NCI-H2227 (cell line): ENCODE measurements at regions not wholly inside any gene's neighbourhood (a gene's known extent, or its start where the extent isn't known, plus 50 kb on each side); places are given as distances from the start of the nearest gene placed in this dataset.
A peak's percentile ranks its signal among the peaks of the same experiment; 100 is the strongest.
"Not testable (repeated sequence)": the region's sequence is repeated elsewhere in the genome, so short reads cannot be mapped to it uniquely, and the experiment has no call there.

Source experiments
- DNase-seq: peaks from one replicate; lab custom pipeline; 2025; ENCODE audit not compliant: unreplicated experiment; lab: John Stamatoyannopoulos, UW

- peak; percentile 27 for DNase-seq
Measured at GRCh38 chr7:9671979-9672917, 1238.8 kb downstream of the NXPH1 start.

GRCh38 chr7:9680713-9681112 is 1247.3 kb downstream of the NXPH1 start:
- peak; percentile 79 for DNase-seq

DNA sequence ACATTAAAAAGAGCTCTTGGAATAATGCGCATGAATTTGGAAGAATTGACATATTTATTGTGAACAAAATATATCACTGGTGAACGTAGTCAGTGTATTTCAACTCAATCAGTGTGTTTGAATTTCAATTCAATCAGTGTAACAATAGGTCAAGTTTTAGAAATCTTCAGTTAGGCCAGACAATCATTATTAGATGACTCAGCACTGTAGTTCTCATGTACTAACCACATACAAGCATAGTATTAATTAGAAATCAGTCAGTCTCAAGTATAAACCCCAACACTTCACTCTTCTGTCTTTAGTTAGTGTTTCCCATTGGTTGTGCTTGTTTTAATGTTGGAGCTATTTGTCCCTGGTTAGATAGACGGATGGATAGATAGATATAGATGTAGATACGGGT is 1247.9 kb downstream of the NXPH1 start:
- DNase-seq = no peak

DNA sequence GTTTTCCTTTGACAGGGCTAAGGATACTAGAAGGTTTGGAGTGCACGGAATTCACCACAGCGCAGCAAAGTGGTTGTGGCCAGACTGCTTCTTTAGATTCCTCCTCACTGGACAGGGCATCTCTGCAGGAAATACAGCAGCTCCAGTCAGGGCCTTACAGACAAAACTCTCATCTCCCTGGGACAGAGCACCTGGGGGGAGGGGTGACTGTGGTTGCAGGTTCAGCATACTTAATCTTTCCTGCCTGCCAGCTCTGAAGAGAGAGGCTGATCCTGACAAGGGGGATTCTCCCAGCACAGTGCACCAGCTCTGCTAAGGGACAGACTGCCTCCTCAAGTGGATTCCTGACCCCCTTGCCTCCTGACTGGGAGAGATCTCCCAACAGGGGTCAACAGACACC is 1257.9 kb downstream of the NXPH1 start:
- no peak for DNase-seq

- no peak for DNase-seq
Measured at GRCh38 chr7:9698375-9698774, 1265.0 kb downstream of the NXPH1 start.

DNA sequence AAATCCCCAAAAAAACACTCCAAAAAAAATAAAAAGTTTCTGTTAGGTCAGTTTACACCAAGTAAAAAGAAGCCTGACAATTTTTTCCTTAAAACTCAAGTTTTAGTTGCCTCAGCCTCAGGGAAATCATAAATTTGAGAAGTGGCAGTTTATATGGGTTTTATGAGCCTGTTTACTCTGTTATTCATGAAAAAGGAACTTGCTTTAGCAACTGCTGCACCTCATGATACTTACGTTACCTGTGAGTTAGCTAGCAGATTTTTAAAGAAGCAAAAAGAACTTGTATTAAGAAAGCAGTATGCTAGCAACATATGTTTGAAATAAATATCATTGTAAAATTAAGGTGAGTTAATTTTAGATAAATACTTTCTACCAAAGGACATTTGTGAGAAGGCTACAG is 1264.5 kb upstream of the PHF14 start:
- no peak for DNase-seq

- DNase-seq = no peak
Measured at GRCh38 chr7:9711259-9711918, 1262.3 kb upstream of the PHF14 start.

GRCh38 chr7:9718071-9718661 is 1255.5 kb upstream of the PHF14 start:
- peak; percentile 8 for DNase-seq

- no peak for DNase-seq
Measured at GRCh38 chr7:9719303-9719702, 1254.4 kb upstream of the PHF14 start.

DNA sequence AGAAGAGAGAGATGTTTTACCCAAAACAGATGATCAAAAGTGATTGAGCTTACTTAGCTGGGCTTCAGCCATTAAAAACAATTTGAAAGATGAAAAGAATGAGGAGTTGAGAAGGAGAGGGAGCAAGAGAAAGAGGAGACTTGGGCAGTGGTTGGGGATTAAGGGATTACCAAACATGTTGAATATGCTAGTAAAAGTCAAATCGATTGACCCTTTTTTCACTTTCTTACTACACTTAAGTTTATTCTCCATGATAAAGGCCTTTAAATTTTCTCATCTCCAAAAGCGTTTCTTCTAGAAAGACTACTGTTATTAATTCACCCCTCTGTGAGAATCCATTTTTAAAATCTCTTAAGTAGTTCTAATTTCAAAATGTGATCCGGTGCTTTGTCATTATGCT is 1254.0 kb upstream of the PHF14 start:
- DNase-seq = no peak

- DNase-seq = not testable (repeated sequence)
Measured at GRCh38 chr7:9725940-9726663, 1247.6 kb upstream of the PHF14 start.

DNA sequence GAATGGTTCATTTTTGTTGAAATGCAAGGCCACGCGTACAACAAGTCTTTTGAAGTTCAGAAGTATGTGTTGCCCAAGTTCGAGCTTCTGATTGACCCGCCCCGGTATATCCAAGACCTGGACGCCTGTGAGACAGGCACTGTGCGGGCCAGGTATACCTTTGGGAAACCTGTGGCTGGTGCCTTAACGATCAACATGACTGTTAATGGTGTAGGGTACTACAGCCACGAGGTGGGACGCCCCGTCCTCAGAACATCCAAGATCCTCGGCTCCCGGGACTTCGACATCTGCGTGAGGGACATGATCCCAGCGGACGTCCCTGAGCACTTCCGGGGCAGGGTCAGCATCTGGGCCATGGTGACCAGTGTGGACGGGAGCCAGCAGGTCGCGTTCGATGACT is 1246.9 kb upstream of the PHF14 start:
- not testable (repeated sequence) for DNase-seq

DNA sequence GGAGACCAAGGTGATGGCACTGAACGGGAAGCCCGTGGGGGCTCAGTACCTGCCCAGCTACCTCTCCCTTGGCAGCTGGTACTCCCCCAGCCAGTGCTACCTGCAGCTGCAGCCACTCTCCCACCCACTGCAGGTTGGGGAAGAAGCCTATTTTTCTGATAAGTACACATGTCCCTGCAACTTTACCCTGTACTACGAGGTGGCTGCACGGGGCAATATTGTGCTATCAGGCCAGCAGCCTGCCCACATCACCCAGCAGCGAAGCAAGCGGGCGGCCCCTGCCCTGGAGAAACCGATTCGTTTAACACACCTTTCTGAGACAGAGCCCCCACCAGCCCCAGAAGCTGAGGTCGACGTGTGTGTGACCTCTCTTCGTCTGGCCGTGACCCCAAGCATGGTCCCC is 1246.2 kb upstream of the PHF14 start:
- DNase-seq = not testable (repeated sequence)

GRCh38 chr7:9728014-9728657 is 1245.5 kb upstream of the PHF14 start:
- DNase-seq = not testable (repeated sequence)

- no peak for DNase-seq
Measured at GRCh38 chr7:9752033-9752432, 1221.6 kb upstream of the PHF14 start.

DNA sequence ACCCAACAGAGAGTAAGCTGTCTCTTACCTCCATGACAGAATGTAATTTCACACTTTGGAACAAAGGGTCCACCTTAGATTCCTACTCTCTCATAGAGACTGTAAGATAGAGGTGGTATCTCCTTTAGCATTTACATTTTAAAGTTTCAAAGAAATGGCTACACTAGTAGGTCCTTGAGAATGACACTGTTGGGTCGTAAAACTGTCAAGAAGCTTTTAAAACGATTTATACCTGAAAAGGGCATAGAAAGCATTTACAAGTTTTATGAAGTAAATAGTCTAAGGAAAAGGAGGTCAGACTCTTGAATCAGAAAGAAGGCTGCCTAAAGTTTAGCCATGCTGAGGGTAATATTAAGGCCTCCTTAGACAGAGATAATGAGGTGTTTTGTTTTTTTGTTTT is 1212.4 kb upstream of the PHF14 start:
- no peak for DNase-seq

DNA sequence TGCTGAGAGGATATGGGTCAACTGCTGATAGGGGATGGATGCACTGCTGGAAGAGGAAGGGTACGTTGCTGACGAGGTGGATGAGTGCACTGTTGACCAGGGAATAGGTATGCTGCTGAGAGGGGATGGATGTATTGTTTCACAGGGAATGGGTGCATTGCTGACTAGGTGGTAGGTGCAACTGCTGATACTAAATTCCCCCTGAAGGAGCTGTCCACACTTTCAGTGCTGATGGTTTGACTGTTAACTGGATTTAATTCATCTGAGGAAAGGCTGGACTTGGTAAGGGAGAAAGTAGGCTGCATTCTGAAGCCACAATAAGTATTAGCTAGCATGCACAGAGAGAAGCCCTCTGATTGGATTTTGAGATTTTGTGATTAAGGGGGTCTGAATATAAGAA is 1196.8 kb upstream of the PHF14 start:
- DNase-seq = no peak

DNA sequence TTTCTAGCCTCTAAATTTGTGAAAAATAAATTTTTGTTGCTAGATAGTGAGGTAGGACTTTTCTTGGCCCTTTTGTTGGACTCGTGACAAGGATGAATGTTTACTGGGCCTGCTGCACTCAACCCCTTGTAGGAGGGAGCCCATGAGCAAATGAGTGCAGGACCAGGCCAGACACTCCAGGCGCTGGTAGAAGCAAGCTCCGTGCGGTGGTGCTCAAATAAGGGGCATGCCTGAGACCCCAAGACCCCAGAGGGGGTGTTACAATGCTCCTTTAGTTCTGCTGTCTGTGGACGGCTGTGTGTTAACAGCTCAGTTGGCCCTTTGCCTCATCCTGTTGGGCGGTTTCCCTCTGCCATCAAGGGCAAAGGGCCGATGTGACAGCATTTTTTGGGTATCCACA is 1195.3 kb upstream of the PHF14 start:
- DNase-seq = no peak

DNA sequence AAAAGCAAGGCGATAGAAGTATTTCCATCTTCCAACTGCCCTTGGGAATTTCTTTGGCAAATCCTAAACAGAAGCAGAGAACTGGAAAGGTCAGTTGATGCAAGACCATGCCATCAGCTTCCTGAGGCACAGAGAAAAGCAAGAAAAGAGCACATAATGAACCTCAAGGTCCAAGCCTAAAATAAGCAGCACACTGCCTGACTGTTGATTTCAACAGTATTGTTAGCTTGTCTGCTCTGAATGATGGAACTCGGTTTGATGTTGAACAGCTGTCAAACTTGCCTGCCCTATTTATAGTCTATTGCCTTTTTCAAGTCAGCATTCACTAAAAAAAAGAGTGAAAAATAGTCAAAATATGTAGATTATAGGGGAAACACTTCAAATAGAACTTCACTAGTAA is 1192.0 kb upstream of the PHF14 start:
- no peak for DNase-seq

DNA sequence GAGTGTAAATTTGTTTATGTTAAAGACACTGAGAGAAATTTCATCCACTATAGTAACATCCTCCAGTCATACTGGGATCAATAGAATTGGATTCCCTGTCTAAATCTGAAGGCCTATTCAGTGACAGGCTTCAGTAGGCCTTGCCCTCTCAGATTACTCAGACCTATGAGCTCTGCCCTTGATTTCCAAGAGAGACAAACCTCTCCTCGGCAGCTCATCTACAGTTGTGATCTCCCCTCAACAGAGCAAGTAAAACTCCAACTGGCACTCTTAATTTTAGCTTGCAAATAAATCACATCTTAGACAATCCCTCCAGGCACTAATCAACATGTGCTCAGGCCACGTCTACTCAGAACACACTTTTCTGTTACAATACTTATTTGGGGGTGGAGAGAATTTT is 1191.4 kb upstream of the PHF14 start:
- DNase-seq = no peak

- no peak for DNase-seq
Measured at GRCh38 chr7:9785211-9785610, 1188.5 kb upstream of the PHF14 start.
